OCI-LY7 (cell line): ENCODE measurements at regions not wholly inside any gene's neighbourhood (a gene's known extent, or its start where the extent isn't known, plus 50 kb on each side); places are given as distances from the start of the nearest gene placed in this dataset.

Experiments used
- BruUV-seq: library from RNA; stranded (reverse); fragments of 400-500 nt; replicated peaks from 2 replicates; lab custom pipeline; 2021; lab: Mats Ljungman, UMichigan
- CTCF ChIA-PET: fragments of 300-600 bp; sonication (Branson Sonifier 250); formaldehyde crosslinking; loops from one replicate; lab custom pipeline; 2022; ENCODE audit warnings: antibody characterized with exemption; ENCODE audit not compliant: unreplicated experiment; lab: Charles Lee
- POLR2A ChIA-PET: fragments of 300-600 bp; sonication (Branson Sonifier 250); formaldehyde crosslinking; loops from one replicate; lab custom pipeline; 2022; ENCODE audit warnings: antibody characterized with exemption; lab: Charles Lee
- DNase-seq: peaks from one replicate; pipeline ENCODE4 v3.0.0-alpha.2; 2015; ENCODE audit warnings: low spot score
- H2AFZ ChIP-seq: fragments of 200-600 bp; sonication (generic), shearing (Covaris generic); 2 replicates; pipeline ENCODE4 v1.6.1; 2014; ENCODE audit warnings: mild to moderate bottlenecking, antibody characterized with exemption, low read length, moderate library complexity
- H3K27ac ChIP-seq: fragments of 200-600 bp; sonication (generic); 2 replicates; pipeline ENCODE4 v1.5.1; 2014; ENCODE audit warnings: mixed run types, low read depth, mild to moderate bottlenecking, moderate library complexity, low read length, inconsistent platforms; ENCODE audit not compliant: poor library complexity, severe bottlenecking
- H3K36me3 ChIP-seq: fragments of 200-600 bp; sonication (generic); 2 replicates; pipeline ENCODE4 v1.6.1; 2014; ENCODE audit warnings: mild to moderate bottlenecking, antibody characterized with exemption, low read length, moderate library complexity, mixed read lengths; ENCODE audit not compliant: insufficient read depth
- H3K4me1 ChIP-seq: fragments of 200-600 bp; sonication (generic); 2 replicates; pipeline ENCODE4 v1.5.1; 2014; ENCODE audit warnings: mild to moderate bottlenecking, low read length; ENCODE audit not compliant: insufficient read depth, poor library complexity, severe bottlenecking
- H3K4me2 ChIP-seq: fragments of 200-600 bp; sonication (generic); 2 replicates; pipeline ENCODE4 v1.6.1; 2014; ENCODE audit warnings: mild to moderate bottlenecking, low read length
- H3K4me3 ChIP-seq: fragments of 200-600 bp; sonication (generic); 2 replicates; pipeline ENCODE4 v1.5.1; 2014; ENCODE audit warnings: mild to moderate bottlenecking, low read depth, low read length; ENCODE audit not compliant: poor library complexity, severe bottlenecking
- H3K79me2 ChIP-seq: fragments of 200-600 bp; sonication (generic); 2 replicates; pipeline ENCODE4 v1.6.1; 2016; ENCODE audit warnings: low read depth, mild to moderate bottlenecking, low read length, moderate library complexity, mixed read lengths; ENCODE audit not compliant: insufficient read depth
- H3K9me2 ChIP-seq: fragments of 200-600 bp; sonication (generic); 2 replicates; pipeline ENCODE4 v1.6.1; 2016; ENCODE audit warnings: mild to moderate bottlenecking, low read length, mixed read lengths; ENCODE audit not compliant: insufficient read depth
- H3K9me3 ChIP-seq: fragments of 200-600 bp; sonication (generic); 2 replicates; pipeline ENCODE4 v1.6.1; 2014; ENCODE audit warnings: mild to moderate bottlenecking, mixed run types, low read length, mixed read lengths
- H4K20me1 ChIP-seq: fragments of 200-600 bp; sonication (generic); 2 replicates; pipeline ENCODE4 v1.6.1; 2014; ENCODE audit warnings: mild to moderate bottlenecking, antibody characterized with exemption, low read length, moderate library complexity, mixed read lengths; ENCODE audit not compliant: insufficient read depth
- CTCF ChIP-seq: fragments of 200-600 bp; sonication (generic); conservative IDR thresholded peaks from 2 replicates; pipeline ENCODE4 v1.5.1; 2014; ENCODE audit warnings: mild to moderate bottlenecking, antibody characterized with exemption, low read length, moderate library complexity, mixed read lengths
- EZH2phosphoT487 ChIP-seq: fragments of 200-600 bp; sonication (generic); IDR thresholded peaks from 2 replicates; pipeline ENCODE4 v1.6.1; 2018; ENCODE audit warnings: low read depth, borderline replicate concordance, mild to moderate bottlenecking, mixed run types, antibody characterized with exemption, low read length, moderate library complexity, mixed read lengths
- intact Hi-C: fragments of 100-400 bp; cut with micrococcal nuclease; formaldehyde crosslinking; loops from one replicate; pipeline ENCODE4 v1.10.0; 2022; ENCODE audit not compliant: unreplicated experiment

GRCh38 chr15:95658799-95659198, 671.7 kb upstream of the NR2F2 start:
- CTCF ChIA-PET: no interaction called here
- H3K36me3 ChIP-seq: no peaks in the 10 kb centered on the region
- no peak for TF ChIP-seq EZH2phosphoT487
- TF ChIP-seq CTCF: no peak
- no peak for DNase-seq
- H3K9me3 ChIP-seq: no peaks in the 10 kb centered on the region
- no peaks in the 10 kb centered on the region for H4K20me1 ChIP-seq
- no peaks in the 10 kb centered on the region for H3K79me2 ChIP-seq
- POLR2A ChIA-PET: no interaction called here
- intact Hi-C loops: no loop called here
- H3K4me2 ChIP-seq: no peak overlapping the region
- no peak overlapping the region for H3K4me3 ChIP-seq
- H3K9me2 ChIP-seq: no peaks in the 10 kb centered on the region
- no peak overlapping the region for H3K27ac ChIP-seq
- H2AFZ ChIP-seq: no peak overlapping the region
- no TSS peak for BruUV-seq
- no peaks in the 10 kb centered on the region for H3K4me1 ChIP-seq

- no peaks in the 10 kb centered on the region for H4K20me1 ChIP-seq
- no peaks in the 10 kb centered on the region for H3K9me3 ChIP-seq
- CTCF ChIA-PET: no interaction called here
- no peak overlapping the region for H3K4me3 ChIP-seq
- intact Hi-C loops: no loop called here
- DNase-seq: no peak
- no peak overlapping the region for H3K27ac ChIP-seq
- POLR2A ChIA-PET: interaction anchor here (0.6 kb wide), 1 partner anchor 771 kb away, joined by 3 read pairs; no protein-coding TSS in a partner anchor
- H3K36me3 ChIP-seq: no peaks in the 10 kb centered on the region
- H3K79me2 ChIP-seq: no peaks in the 10 kb centered on the region
- BruUV-seq: no TSS peak
- H3K4me2 ChIP-seq: no peak overlapping the region
- H3K4me1 ChIP-seq: no peaks in the 10 kb centered on the region
- no peak for TF ChIP-seq EZH2phosphoT487
- no peak for TF ChIP-seq CTCF
- no peaks in the 10 kb centered on the region for H3K9me2 ChIP-seq
- no peak overlapping the region for H2AFZ ChIP-seq
These were observed 670.8 kb upstream of the NR2F2 start for GRCh38 chr15:95659656-95660055.

DNA sequence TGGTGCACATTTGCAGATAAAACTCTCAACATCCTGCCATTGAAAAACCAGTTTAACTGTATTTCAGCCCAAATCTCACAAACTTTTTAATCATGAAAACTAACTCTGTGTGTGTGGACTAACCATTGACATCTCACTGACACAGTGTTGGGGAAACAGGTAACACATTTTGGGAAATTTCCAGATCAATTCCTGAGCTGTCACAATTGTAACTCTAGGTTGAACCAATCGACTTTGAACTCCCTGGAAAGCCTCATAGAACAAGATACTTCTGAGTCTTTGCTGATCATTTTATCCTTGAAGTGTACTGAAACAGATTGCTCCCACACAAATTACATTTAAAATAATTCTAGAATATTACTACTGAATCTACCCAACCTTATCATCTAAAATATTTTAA, 667.9 kb upstream of the NR2F2 start:
- Histone ChIP-seq H4K20me1 (no peaks in the 10 kb centered on the region), H3K9me3 (no peaks in the 10 kb centered on the region), H3K4me1 (no peaks in the 10 kb centered on the region), H3K4me3 (no peak overlapping the region), H3K9me2 (no peaks in the 10 kb centered on the region), H3K4me2 (no peak overlapping the region), H3K79me2 (no peaks in the 10 kb centered on the region), H3K27ac (no peak overlapping the region), H2AFZ (no peak overlapping the region), H3K36me3 (no peaks in the 10 kb centered on the region)
- BruUV-seq: no TSS peak
- TF ChIP-seq EZH2phosphoT487 (no peak), CTCF (no peak)
- CTCF ChIA-PET: no interaction called here
- intact Hi-C loops: no loop called here
- no peak for DNase-seq
- POLR2A ChIA-PET: no interaction called here
